ENCODE measurements at regions not wholly inside any gene's neighbourhood (a gene's known extent, or its start where the extent isn't known, plus 50 kb on each side); places are given as distances from the start of the nearest gene placed in this dataset.

- TF ChIP-seq CTCF (IDR thresholded peaks at IDR 0.05; ENCODE audit: control extremely low read depth in 1 of 3, insufficient read depth in 1 of 3, low read depth in 1 of 3, low read length in 3 of 3) (no peak), SIN3A (conservative IDR thresholded peaks at IDR 0.05 in 1 of 2, IDR thresholded peaks at IDR 0.05 in 1 of 2; ENCODE audit: low read depth in 1 of 2, low read length in 2 of 2) (no peak), RFX5 (IDR thresholded peaks at IDR 0.05; ENCODE audit: borderline replicate concordance, low read depth, low read length) (no peak), JUND (IDR thresholded peaks at IDR 0.05; ENCODE audit: low read length) (no peak), EGR1 (IDR thresholded peaks at IDR 0.05; ENCODE audit: borderline replicate concordance, low read depth, low read length) (no peak)
Observed at GRCh38 chr7:86002858-86003257, 640.9 kb upstream of the GRM3 start (continued).

All from H1 (cell line).